CD14-positive monocyte (primary cell): ENCODE measurements at regions not wholly inside any gene's neighbourhood (a gene's known extent, or its start where the extent isn't known, plus 50 kb on each side); places are given as distances from the start of the nearest gene placed in this dataset.

Source experiments
- DNase-seq, 3 donors: peaks; one replicate each; pipeline ENCODE4 v3.0.0-alpha.2; 2011 to 2022
- H2AFZ ChIP-seq: 2 replicates; pipeline ENCODE4 v1.6.0; 2012; ENCODE audit warnings: mild to moderate bottlenecking, low read depth, low read length, inconsistent platforms; ENCODE audit not compliant: insufficient read depth, poor library complexity, severe bottlenecking
- H3K27ac ChIP-seq, 2 donors: 1 replicate in 1 of 2; 2 replicates in 1 of 2; pipeline ENCODE4 v1.5.1; 2012 to 2013; ENCODE audit warnings: low read length in 2 of 2, control low read depth in 1 of 2, inconsistent platforms in 1 of 2, low read depth in 1 of 2, mild to moderate bottlenecking in 1 of 2
- H3K27me3 ChIP-seq, 2 donors: one replicate each; pipeline versions ENCODE4 v1.6.0 to v1.6.1; 2011 to 2013; ENCODE audit warnings: low read length in 2 of 2; ENCODE audit not compliant: control insufficient read depth in 2 of 2, insufficient read depth in 2 of 2
- H3K36me3 ChIP-seq, 2 donors: replicated peaks in 1 of 2; 1 replicate in 1 of 2; 2 replicates in 1 of 2; pipeline versions ENCODE4 v1.5.1 to v1.6.1; 2012 to 2013; ENCODE audit warnings: low read length in 2 of 2, control low read depth in 1 of 2, inconsistent platforms in 1 of 2, mild to moderate bottlenecking in 1 of 2; ENCODE audit not compliant: insufficient read depth in 2 of 2, control insufficient read depth in 1 of 2
- H3K4me1 ChIP-seq, 2 donors: 1 replicate in 1 of 2; 2 replicates in 1 of 2; pipeline versions ENCODE4 v1.5.1 to v1.6.1; 2012 to 2013; ENCODE audit warnings: low read length in 2 of 2, control low read depth in 1 of 2, inconsistent platforms in 1 of 2, mild to moderate bottlenecking in 1 of 2, moderate library complexity in 1 of 2; ENCODE audit not compliant: insufficient read depth in 2 of 2, control insufficient read depth in 1 of 2
- H3K4me2 ChIP-seq: replicated peaks from 2 replicates; pipeline ENCODE3; 2012; ENCODE audit warnings: low read length, moderate library complexity, mild to moderate bottlenecking; ENCODE audit not compliant: poor library complexity, severe bottlenecking; ENCODE audit errors: extremely low read depth
- H3K4me3 ChIP-seq, 3 experiments: fragments of 200-600 bp in 1 of 3; sonication (generic) in 1 of 3; replicated peaks in 1 of 3; 1 replicate in 2 of 3; 2 replicates in 1 of 3; pipeline ENCODE4 v1.5.1; 2011 to 2013; ENCODE audit warnings: low read length in 3 of 3, mild to moderate bottlenecking in 3 of 3, control low read depth in 2 of 3, low read depth in 2 of 3, inconsistent platforms in 1 of 3, moderate library complexity in 1 of 3
- H3K79me2 ChIP-seq: 2 replicates; pipeline ENCODE4 v1.6.0; 2012; ENCODE audit warnings: mild to moderate bottlenecking, control low read depth, inconsistent platforms, low read length, moderate library complexity; ENCODE audit not compliant: insufficient read depth
- H3K9ac ChIP-seq: 2 replicates; pipeline ENCODE4 v1.6.0; 2017; ENCODE audit warnings: low read length, mild to moderate bottlenecking; ENCODE audit not compliant: insufficient read depth, poor library complexity, severe bottlenecking
- H3K9me3 ChIP-seq, 2 donors: replicated peaks in 1 of 2; 1 replicate in 1 of 2; 2 replicates in 1 of 2; pipeline versions ENCODE4 v1.5.1 to v1.6.1; 2012 to 2013; ENCODE audit warnings: low read length in 2 of 2, control low read depth in 1 of 2; ENCODE audit not compliant: control insufficient read depth in 1 of 2, insufficient read depth in 1 of 2
- H4K20me1 ChIP-seq: 2 replicates; pipeline ENCODE4 v1.6.0; 2012; ENCODE audit warnings: mild to moderate bottlenecking, low read length, control low read depth, moderate library complexity; ENCODE audit not compliant: insufficient read depth
- H3K27ac Mint-ChIP-seq, 7 donors: one replicate each; pipeline ENCODE4 v1.8.0; 2020; ENCODE audit warnings: mild to moderate bottlenecking in 7 of 7, mixed read lengths in 7 of 7, moderate library complexity in 6 of 7, inconsistent platforms in 2 of 7
- H3K27me3 Mint-ChIP-seq, 3 donors: one replicate each; pipeline ENCODE4 v1.8.0; 2021 to 2022; ENCODE audit warnings: low read depth in 3 of 3, mild to moderate bottlenecking in 3 of 3, mixed read lengths in 3 of 3, moderate library complexity in 3 of 3, inconsistent platforms in 1 of 3
- H3K36me3 Mint-ChIP-seq, 2 donors: one replicate each; pipeline ENCODE4 v1.8.0; 2020; ENCODE audit warnings: mixed read lengths in 2 of 2, inconsistent platforms in 1 of 2, mild to moderate bottlenecking in 1 of 2
- H3K4me1 Mint-ChIP-seq: one replicate; pipeline ENCODE4 v1.8.0; 2020; ENCODE audit warnings: mild to moderate bottlenecking, mixed read lengths
- H3K4me3 Mint-ChIP-seq, 2 donors: one replicate each; pipeline ENCODE4 v1.8.0; 2020; ENCODE audit warnings: mild to moderate bottlenecking in 2 of 2, mixed read lengths in 2 of 2, moderate library complexity in 1 of 2
- H3K9me3 Mint-ChIP-seq, 7 donors: one replicate each; pipeline ENCODE4 v1.8.0; 2020 to 2022; ENCODE audit warnings: mixed read lengths in 7 of 7, mild to moderate bottlenecking in 6 of 7, moderate library complexity in 6 of 7, inconsistent platforms in 2 of 7
- WGBS: methylation state at CpG from one replicate; pipeline ENCODE4 v1.1.5; 2013; ENCODE audit warnings: missing lambda C conversion rate; ENCODE audit not compliant: insufficient coverage; 5-methylcytosine and 5-hydroxymethylcytosine counted together
- intact Hi-C, 2 donors: fragments of 100-400 bp; cut with micrococcal nuclease; formaldehyde crosslinking; loops; one replicate each; pipeline versions ENCODE4 v1.15.0 to v1.15.1; 2023
- TF ChIP-seq, protein P1 (sequence below): fragments of 200-600 bp; IDR thresholded peaks from one replicate; pipeline ENCODE4 v1.8.0; 2022; ENCODE audit warnings: antibody characterized with exemption, mild to moderate bottlenecking

DNA sequence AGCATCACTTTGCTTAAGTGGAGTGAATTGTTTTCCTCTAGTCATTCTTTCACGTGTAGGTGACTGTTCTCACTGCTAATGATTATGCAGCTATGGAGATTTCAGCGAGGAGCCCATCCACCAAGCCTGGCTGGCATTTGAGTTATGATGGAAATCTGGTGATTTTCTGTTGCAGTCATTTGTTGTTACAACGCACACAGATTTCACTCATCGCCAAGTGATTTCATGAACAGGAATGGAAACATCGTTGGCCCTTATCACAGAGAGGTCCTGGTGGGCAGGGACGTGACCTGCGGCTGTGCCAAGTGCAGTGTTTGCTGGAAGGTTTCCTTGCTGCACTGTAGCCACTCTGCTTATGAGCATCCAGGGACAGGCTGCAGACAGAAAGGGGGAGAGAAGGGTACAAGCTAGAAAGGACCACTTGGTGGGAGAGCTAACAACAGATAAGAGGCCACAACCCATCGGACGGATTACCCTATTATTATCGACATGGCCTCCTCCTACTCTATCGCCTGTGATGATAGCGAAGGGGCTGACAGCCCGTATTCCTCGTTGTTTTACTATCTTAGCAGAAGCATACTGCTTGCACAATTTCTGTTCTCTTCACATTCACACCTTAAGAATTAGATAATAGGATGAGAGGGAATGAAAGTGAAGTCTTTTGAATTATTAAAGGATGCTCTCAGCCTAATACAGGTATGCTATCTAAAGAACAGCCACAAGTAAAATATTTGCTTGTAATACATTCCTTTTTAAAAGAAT, 99.0 kb upstream of the PITRM1 start:
- TF ChIP-seq, protein P1, sequence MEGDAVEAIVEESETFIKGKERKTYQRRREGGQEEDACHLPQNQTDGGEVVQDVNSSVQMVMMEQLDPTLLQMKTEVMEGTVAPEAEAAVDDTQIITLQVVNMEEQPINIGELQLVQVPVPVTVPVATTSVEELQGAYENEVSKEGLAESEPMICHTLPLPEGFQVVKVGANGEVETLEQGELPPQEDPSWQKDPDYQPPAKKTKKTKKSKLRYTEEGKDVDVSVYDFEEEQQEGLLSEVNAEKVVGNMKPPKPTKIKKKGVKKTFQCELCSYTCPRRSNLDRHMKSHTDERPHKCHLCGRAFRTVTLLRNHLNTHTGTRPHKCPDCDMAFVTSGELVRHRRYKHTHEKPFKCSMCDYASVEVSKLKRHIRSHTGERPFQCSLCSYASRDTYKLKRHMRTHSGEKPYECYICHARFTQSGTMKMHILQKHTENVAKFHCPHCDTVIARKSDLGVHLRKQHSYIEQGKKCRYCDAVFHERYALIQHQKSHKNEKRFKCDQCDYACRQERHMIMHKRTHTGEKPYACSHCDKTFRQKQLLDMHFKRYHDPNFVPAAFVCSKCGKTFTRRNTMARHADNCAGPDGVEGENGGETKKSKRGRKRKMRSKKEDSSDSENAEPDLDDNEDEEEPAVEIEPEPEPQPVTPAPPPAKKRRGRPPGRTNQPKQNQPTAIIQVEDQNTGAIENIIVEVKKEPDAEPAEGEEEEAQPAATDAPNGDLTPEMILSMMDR = no peak
- H3K36me3 Mint-ChIP-seq = no peaks in the 10 kb centered on the region
- H2AFZ ChIP-seq = no peak overlapping the region

DNA sequence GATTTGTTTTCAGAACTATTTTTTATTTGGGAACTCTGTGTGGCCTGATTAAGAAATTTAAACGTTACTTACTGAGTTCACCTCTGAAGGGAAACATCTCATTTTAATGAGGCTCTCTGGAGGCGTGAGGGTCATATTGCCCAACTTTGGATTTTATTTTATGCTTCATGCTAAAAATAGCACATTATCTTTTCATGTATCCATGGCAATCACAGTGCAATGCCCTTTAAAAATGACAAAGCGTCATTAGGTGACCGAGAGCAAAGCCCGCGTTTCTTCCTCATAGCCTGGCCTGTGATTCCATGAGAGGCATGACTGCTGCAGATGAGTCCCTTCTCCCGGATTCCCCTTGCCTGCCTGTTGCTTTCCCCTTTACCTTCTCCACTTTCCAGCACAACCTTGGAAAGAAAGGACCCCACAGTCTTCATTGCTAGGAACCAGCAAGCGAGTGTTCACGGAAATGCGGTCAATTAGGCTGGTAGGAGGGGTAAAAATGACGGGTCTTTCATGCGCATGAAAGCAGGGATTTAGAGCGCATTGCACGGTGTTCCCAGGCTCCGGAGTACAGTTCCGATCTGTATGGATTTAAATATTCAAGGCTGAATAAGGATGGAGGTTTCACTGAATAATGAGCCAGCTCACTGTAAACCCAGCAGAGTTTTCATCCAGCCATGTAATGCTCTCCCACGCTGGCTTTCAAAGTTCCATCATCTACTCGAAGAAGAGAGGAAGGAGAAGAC, 98.2 kb upstream of the PITRM1 start:
- Histone ChIP-seq H3K9me3 (no peaks in the 10 kb centered on the region), H3K4me1 (no peaks in the 10 kb centered on the region)
- intact Hi-C loops = no loop called here

More for the DNA sequence above, 99.0 kb upstream of the PITRM1 start:
- no peak overlapping the region for H3K27ac ChIP-seq
- no peaks in the 10 kb centered on the region for H4K20me1 ChIP-seq
- Mint-ChIP-seq H3K4me3 (no peak overlapping the region), H3K4me1 (no peaks in the 10 kb centered on the region), H3K27me3 (peaks cover 3 to 7% (median 3%) of the 10 kb centered on the region in 3 donors), H3K9me3 (peaks cover 0 to 11% (median 6%) of the 10 kb centered on the region in 7 donors), H3K27ac (no peak overlapping the region)
- no peaks in the 10 kb centered on the region for H3K79me2 ChIP-seq
- H3K4me1 ChIP-seq = no peaks in the 10 kb centered on the region
- H3K4me3 ChIP-seq = no peak overlapping the region
- no peaks in the 10 kb centered on the region for H3K27me3 ChIP-seq
- no peak overlapping the region for H3K9ac ChIP-seq
- no peak overlapping the region for H3K4me2 ChIP-seq
- intact Hi-C loops = no loop called here
- H3K36me3 ChIP-seq = no peaks in the 10 kb centered on the region
- DNase-seq = no peak
- H3K9me3 ChIP-seq = no peaks in the 10 kb centered on the region
- 92% methylated on average over 11 of the region's 14 CpGs for WGBS

More for the DNA sequence above, 98.2 kb upstream of the PITRM1 start:
- no peak overlapping the region for H3K4me3 ChIP-seq
- 71% methylated on average over 5 of the region's 18 CpGs for WGBS
- H4K20me1 ChIP-seq = no peaks in the 10 kb centered on the region
- no peaks in the 10 kb centered on the region for H3K4me1 Mint-ChIP-seq
- H3K27ac Mint-ChIP-seq = no peak overlapping the region
- no peak overlapping the region for H3K4me3 Mint-ChIP-seq
- peaks cover 3 to 7% (median 3%) of the 10 kb centered on the region in 3 donors for H3K27me3 Mint-ChIP-seq
- H3K27me3 ChIP-seq = no peaks in the 10 kb centered on the region
- H3K36me3 Mint-ChIP-seq = no peaks in the 10 kb centered on the region
- TF ChIP-seq, protein P1 = no peak
- no peak for DNase-seq
- no peak overlapping the region for H3K27ac ChIP-seq
- H3K79me2 ChIP-seq = no peaks in the 10 kb centered on the region
- peaks cover 0 to 8% (median 5%) of the 10 kb centered on the region in 7 donors for H3K9me3 Mint-ChIP-seq
- no peak overlapping the region for H2AFZ ChIP-seq
- no peak overlapping the region for H3K4me2 ChIP-seq
- no peak overlapping the region for H3K9ac ChIP-seq
- H3K36me3 ChIP-seq = no peaks in the 10 kb centered on the region
